OCI-LY3 (cell line): ENCODE measurements at regions not wholly inside any gene's neighbourhood (a gene's known extent, or its start where the extent isn't known, plus 50 kb on each side); places are given as distances from the start of the nearest gene placed in this dataset.

Experiments used
- H2AFZ ChIP-seq: fragments of 200-600, 300-600 bp; shearing (Covaris generic); 2 replicates; pipeline ENCODE4 v1.6.0; 2014; ENCODE audit warnings: antibody characterized with exemption, low read depth, low read length
- H3K27ac ChIP-seq: fragments of 200-600, 300-600 bp; sonication (generic); 2 replicates; pipeline ENCODE4 v1.5.1; 2014; ENCODE audit warnings: mild to moderate bottlenecking, low read length, moderate library complexity, mixed read lengths
- H3K27me3 ChIP-seq: fragments of 200-600, 300-600 bp; sonication (generic); 2 replicates; pipeline ENCODE4 v1.6.1; 2014; ENCODE audit warnings: low read depth, low read length, mixed read lengths
- H3K36me3 ChIP-seq: fragments of 200-600, 300-600 bp; sonication (generic); replicated peaks from 2 replicates; pipeline ENCODE3; 2014; ENCODE audit warnings: low read depth, low read length, mixed read lengths
- H3K4me1 ChIP-seq: fragments of 300-600, 200-600 bp; sonication (generic); 2 replicates; pipeline ENCODE4 v1.6.1; 2014; ENCODE audit warnings: low read length, mixed read lengths
- H3K4me2 ChIP-seq: fragments of 200-600, 300-600 bp; sonication (generic); 2 replicates; pipeline ENCODE4 v1.6.1; 2014; ENCODE audit warnings: low read length, mixed read lengths
- H3K4me3 ChIP-seq: fragments of 300-600, 200-600 bp; sonication (generic); 2 replicates; pipeline ENCODE4 v1.5.1; 2014; ENCODE audit warnings: antibody characterized with exemption, mild to moderate bottlenecking, low read length, moderate library complexity
- H3K79me2 ChIP-seq: fragments of 300-600, 200-600 bp; shearing (Covaris generic); 2 replicates; pipeline ENCODE4 v1.6.1; 2014; ENCODE audit warnings: mild to moderate bottlenecking, low read length, mixed read lengths
- H3K9ac ChIP-seq: fragments of 300-600, 200-600 bp; shearing (Covaris generic); 2 replicates; pipeline ENCODE4 v1.6.0; 2014; ENCODE audit warnings: mild to moderate bottlenecking, low read length, moderate library complexity
- H3K9me3 ChIP-seq: fragments of 200-600, 300-600 bp; shearing (Covaris generic); 2 replicates; pipeline ENCODE4 v1.6.1; 2014; ENCODE audit warnings: low read length, mixed read lengths; ENCODE audit not compliant: insufficient read depth
- H4K20me1 ChIP-seq: fragments of 200-600, 300-600 bp; sonication (generic); 2 replicates; pipeline ENCODE4 v1.6.1; 2016; ENCODE audit warnings: low read length, mixed read lengths; ENCODE audit not compliant: insufficient read depth
- CTCF ChIP-seq: fragments of 200-600, 300-600 bp; sonication (generic); IDR thresholded peaks from 2 replicates; pipeline ENCODE4 v1.5.1; 2014; ENCODE audit warnings: antibody characterized with exemption, low read length, low read depth
- EZH2phosphoT487 ChIP-seq: fragments of 200-600 bp; shearing (Covaris generic); IDR thresholded peaks from 2 replicates; pipeline ENCODE4 v1.6.1; 2018; ENCODE audit warnings: antibody characterized with exemption, mixed run types, low read depth

- Histone ChIP-seq H3K27me3 (no peaks in the 10 kb centered on the region), H3K4me2 (no peak overlapping the region), H3K4me1 (no peaks in the 10 kb centered on the region), H2AFZ (peak overlapping the region; percentile 55), H3K4me3 (no peak overlapping the region), H3K9ac (no peak overlapping the region), H3K27ac (no peak overlapping the region), H3K36me3 (no peaks in the 10 kb centered on the region), H3K9me3 (no peaks in the 10 kb centered on the region), H3K79me2 (no peaks in the 10 kb centered on the region), H4K20me1 (no peaks in the 10 kb centered on the region)
- TF ChIP-seq EZH2phosphoT487 (no peak), CTCF (no peak)
These were observed 349.3 kb upstream of the SLC14A2 start for GRCh38 chr18:45266023-45266422.

- no peaks in the 10 kb centered on the region for H3K36me3 ChIP-seq
- H3K4me2 ChIP-seq = no peak overlapping the region
- H3K79me2 ChIP-seq = no peaks in the 10 kb centered on the region
- no peaks in the 10 kb centered on the region for H3K9me3 ChIP-seq
- H4K20me1 ChIP-seq = no peaks in the 10 kb centered on the region
- H3K4me3 ChIP-seq = no peak overlapping the region
- TF ChIP-seq CTCF = no peak
- TF ChIP-seq EZH2phosphoT487 = no peak
- no peaks in the 10 kb centered on the region for H3K4me1 ChIP-seq
- H3K9ac ChIP-seq = no peak overlapping the region
- no peaks in the 10 kb centered on the region for H3K27me3 ChIP-seq
- no peak overlapping the region for H2AFZ ChIP-seq
- no peak overlapping the region for H3K27ac ChIP-seq
These were observed 347.7 kb upstream of the SLC14A2 start for GRCh38 chr18:45267622-45268021.

- Histone ChIP-seq H3K27me3 (no peaks in the 10 kb centered on the region), H3K27ac (no peak overlapping the region), H3K4me1 (no peaks in the 10 kb centered on the region)
These were observed 346.7 kb upstream of the SLC14A2 start for GRCh38 chr18:45268583-45268982.

GRCh38 chr18:45270289-45270771 lies 344.9 kb upstream of the SLC14A2 start:
- no peak overlapping the region for H3K4me2 ChIP-seq
- H3K27me3 ChIP-seq = no peaks in the 10 kb centered on the region
- no peaks in the 10 kb centered on the region for H4K20me1 ChIP-seq
- H2AFZ ChIP-seq = no peak overlapping the region
- H3K27ac ChIP-seq = no peak overlapping the region
- no peaks in the 10 kb centered on the region for H3K36me3 ChIP-seq
- H3K4me3 ChIP-seq = no peak overlapping the region
- peaks cover 9% of the 10 kb centered on the region; the same call in 1 of the 2 replicates for H3K9me3 ChIP-seq
- H3K9ac ChIP-seq = no peak overlapping the region
- H3K4me1 ChIP-seq = 0 out of 2 replicates have a peak, but pooled peaks cover 2% of the 10 kb centered on the region
- TF ChIP-seq EZH2phosphoT487 (no peak), CTCF (no peak)
- H3K79me2 ChIP-seq = no peaks in the 10 kb centered on the region

More at GRCh38 chr18:45268583-45268982, 346.7 kb upstream of the SLC14A2 start:
- H4K20me1 ChIP-seq = no peaks in the 10 kb centered on the region
- H3K4me3 ChIP-seq = no peak overlapping the region
- no peaks in the 10 kb centered on the region for H3K79me2 ChIP-seq
- no peak overlapping the region for H3K9ac ChIP-seq
- no peak overlapping the region for H2AFZ ChIP-seq
- TF ChIP-seq CTCF (no peak), EZH2phosphoT487 (no peak)
- H3K4me2 ChIP-seq = no peak overlapping the region
- H3K9me3 ChIP-seq = no peaks in the 10 kb centered on the region
- H3K36me3 ChIP-seq = no peaks in the 10 kb centered on the region
